Endothelial cell of umbilical vein (primary cell): ENCODE measurements at regions not wholly inside any gene's neighbourhood (a gene's known extent, or its start where the extent isn't known, plus 50 kb on each side); places are given as distances from the start of the nearest gene placed in this dataset.

ENCODE experiments used
- BruUV-seq: library from RNA; stranded (reverse); fragments of 400-500 nt; replicated peaks from 2 replicates; lab custom pipeline; 2021; lab: Mats Ljungman, UMichigan
- CTCF ChIA-PET: fragments of 300-600, 350-600 bp; sonication (Branson Sonifier 250); formaldehyde crosslinking; loops from one replicate; lab custom pipeline; 2021; ENCODE audit warnings: antibody characterized with exemption, inconsistent platforms; lab: Charles Lee
- POLR2A ChIA-PET: fragments of 300-600, 350-600 bp; sonication (Branson Sonifier 250); formaldehyde crosslinking; loops from one replicate; lab custom pipeline; 2021; ENCODE audit warnings: antibody characterized with exemption, inconsistent platforms; lab: Charles Lee
- DNase-seq: peaks from one replicate; pipeline ENCODE4 v3.0.0-alpha.2; 2011; ENCODE audit warnings: low read depth, low spot score
- FAIRE-seq: peaks from 2 replicates; lab custom pipeline; 2011; peaks lifted over from hg19 to GRCh38; lab: Jason Lieb, UNC
- H2AFZ ChIP-seq: 2 replicates; pipeline ENCODE4 v1.6.0; 2012; ENCODE audit warnings: low read depth, low read length, control low read depth, inconsistent platforms
- H3K27ac ChIP-seq: 2 replicates; pipeline ENCODE4 v1.5.1; 2011; ENCODE audit warnings: low read depth, mild to moderate bottlenecking, control low read depth, low read length, moderate library complexity; ENCODE audit not compliant: insufficient read depth
- H3K27me3 ChIP-seq, 2 experiments: 2 replicates each; pipeline versions ENCODE4 v1.6.0 to v1.6.1; 2011; ENCODE audit warnings: low read length in 2 of 2, mixed read lengths in 1 of 2; ENCODE audit not compliant: control insufficient read depth in 2 of 2, insufficient read depth in 2 of 2
- H3K36me3 ChIP-seq, 2 experiments: 2 replicates in 1 of 2; 3 replicates in 1 of 2; pipeline ENCODE4 v1.5.1; 2011; ENCODE audit warnings: low read length in 2 of 2, mild to moderate bottlenecking in 1 of 2, moderate library complexity in 1 of 2; ENCODE audit not compliant: control insufficient read depth in 2 of 2, insufficient read depth in 2 of 2; ENCODE audit errors: extremely low read depth in 1 of 2
- H3K4me1 ChIP-seq: 3 replicates; pipeline ENCODE4 v1.5.1; 2011; ENCODE audit warnings: mild to moderate bottlenecking, low read length; ENCODE audit not compliant: control insufficient read depth, insufficient read depth; ENCODE audit errors: extremely low read depth
- H3K4me2 ChIP-seq: 2 replicates; pipeline ENCODE4 v1.6.1; 2011; ENCODE audit warnings: low read length, control low read depth, mixed read lengths; ENCODE audit not compliant: insufficient read depth
- H3K4me3 ChIP-seq, 3 experiments: fragments of 200-600 bp in 1 of 3; sonication (generic), shearing (Covaris generic) in 1 of 3; replicated peaks in 1 of 3; 2 replicates each; pipeline ENCODE4 v1.5.1; 2011 to 2016; ENCODE audit warnings: control low read depth in 3 of 3, low read length in 3 of 3, mild to moderate bottlenecking in 2 of 3, inconsistent platforms in 1 of 3, low read depth in 1 of 3, moderate library complexity in 1 of 3; ENCODE audit not compliant: insufficient read depth in 1 of 3
- H3K79me2 ChIP-seq: 2 replicates; pipeline ENCODE4 v1.6.0; 2012; ENCODE audit warnings: low read length, inconsistent platforms; ENCODE audit not compliant: control insufficient read depth, insufficient read depth
- H3K9ac ChIP-seq: replicated peaks from 2 replicates; pipeline ENCODE3; 2011; ENCODE audit warnings: low read length, control low read depth; ENCODE audit not compliant: insufficient read depth; ENCODE audit errors: extremely low read depth
- H3K9me1 ChIP-seq: replicated peaks from 3 replicates; pipeline ENCODE4 v1.6.0; 2011; ENCODE audit warnings: mild to moderate bottlenecking, low read length; ENCODE audit not compliant: control insufficient read depth, insufficient read depth; ENCODE audit errors: extremely low read depth
- H3K9me3 ChIP-seq: replicated peaks from 2 replicates; pipeline ENCODE4 v1.5.1; 2012; ENCODE audit warnings: low read length, inconsistent platforms; ENCODE audit not compliant: control insufficient read depth, insufficient read depth
- H4K20me1 ChIP-seq: replicated peaks from 2 replicates; pipeline ENCODE3; 2011; ENCODE audit warnings: mild to moderate bottlenecking, low read length; ENCODE audit not compliant: control insufficient read depth, insufficient read depth; ENCODE audit errors: extremely low read depth
- EZH2 ChIP-seq: IDR thresholded peaks from 2 replicates; pipeline ENCODE4 v1.6.1; 2012; ENCODE audit warnings: borderline replicate concordance, low read depth, mild to moderate bottlenecking, moderate library complexity, low read length, inconsistent platforms; ENCODE audit not compliant: severe bottlenecking
- FOS ChIP-seq: IDR thresholded peaks from 2 replicates; pipeline ENCODE4 v1.6.1; 2011; ENCODE audit warnings: mild to moderate bottlenecking, low read length, moderate library complexity, borderline replicate concordance; ENCODE audit not compliant: insufficient read depth
- GATA2 ChIP-seq: IDR thresholded peaks from 2 replicates; pipeline ENCODE4 v1.7.0; 2011; ENCODE audit warnings: low read depth, mild to moderate bottlenecking, moderate library complexity, mixed read lengths, low read length; ENCODE audit not compliant: insufficient read length, insufficient read depth
- JUN ChIP-seq: IDR thresholded peaks from 2 replicates; pipeline ENCODE4 v1.6.1; 2011; ENCODE audit warnings: borderline replicate concordance, low read depth; ENCODE audit not compliant: insufficient read length, insufficient read depth
- POLR2A ChIP-seq: IDR thresholded peaks from 2 replicates; pipeline ENCODE4 v1.6.1; 2012; ENCODE audit warnings: low read depth, mild to moderate bottlenecking, control low read depth, low read length
- POLR2AphosphoS5 ChIP-seq: IDR thresholded peaks from 2 replicates; pipeline ENCODE4 v1.6.1; 2012; ENCODE audit warnings: low read depth, mild to moderate bottlenecking, control low read depth, low read length, moderate library complexity; ENCODE audit not compliant: insufficient read depth
- dilution Hi-C: fragments of 300-500 bp; cut with MboI; formaldehyde crosslinking; loops from one replicate; pipeline ENCODE4 v1.15.0; 2019; ENCODE audit warnings: low sequenced_read_pairs; ENCODE audit not compliant: extremely low pct_ligation_motif_present
- intact Hi-C: fragments of 100-400 bp; cut with micrococcal nuclease; formaldehyde crosslinking; loops from one replicate; pipeline ENCODE4 v1.10.0; 2022
- TF ChIP-seq, protein P1 (sequence below), 2 donors: IDR thresholded peaks; 1 replicate in 1 of 2; 2 replicates in 1 of 2; pipeline ENCODE4 v1.5.1; 2011; ENCODE audit warnings: low read length in 2 of 2, mild to moderate bottlenecking in 2 of 2, moderate library complexity in 2 of 2, control low read depth in 1 of 2, inconsistent platforms in 1 of 2, low read depth in 1 of 2; ENCODE audit not compliant: insufficient read depth in 1 of 2; ENCODE audit errors: extremely low read depth in 1 of 2
- TF ChIP-seq, protein P2 (sequence below): IDR thresholded peaks from 2 replicates; pipeline ENCODE4 v1.6.1; 2011; ENCODE audit not compliant: insufficient read depth, insufficient read length

DNA sequence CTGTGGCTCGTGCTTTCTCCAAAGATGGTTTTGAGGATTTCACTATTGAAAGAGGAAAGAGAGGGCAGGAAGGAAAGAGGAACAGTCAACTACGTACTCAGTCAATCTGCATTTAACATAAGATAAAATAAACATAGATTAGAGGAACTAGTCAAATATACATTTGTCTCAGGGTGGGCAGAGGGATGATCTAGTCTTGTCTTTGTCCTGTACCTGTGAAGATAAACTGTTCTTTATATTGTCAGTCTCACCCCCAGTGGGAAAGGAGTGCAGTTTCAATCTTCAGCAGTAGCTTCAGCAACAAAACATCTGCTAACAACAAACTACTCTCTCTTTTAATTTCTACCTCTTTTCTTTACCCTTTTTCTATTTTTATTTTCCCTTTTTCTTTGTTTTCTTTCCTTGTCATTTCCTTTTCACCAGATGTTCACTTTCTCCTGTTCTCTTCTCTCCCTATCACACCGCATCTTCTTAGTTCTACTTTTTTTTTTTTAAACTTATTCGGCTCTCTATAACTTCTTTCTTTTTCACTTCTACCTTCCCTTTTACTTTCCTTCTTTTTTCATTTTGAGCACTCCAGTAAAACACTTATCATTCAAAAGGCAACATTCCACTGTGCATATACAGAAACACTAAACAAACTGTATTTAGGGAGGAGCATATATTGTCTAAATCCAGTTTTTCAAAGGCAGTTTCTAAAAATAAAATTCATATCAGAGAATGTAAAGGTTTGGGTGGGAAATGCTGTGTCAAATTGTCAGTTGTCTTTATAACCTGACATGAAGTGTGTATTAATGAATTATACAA lies 51.4 kb upstream of the GUCY1A1 start:
- Histone ChIP-seq H3K4me1 (peaks cover 7% of the 10 kb centered on the region), H3K36me3 (no peaks in the 10 kb centered on the region), H3K27ac (no peak overlapping the region), H2AFZ (peak overlapping the region; percentile 9), H3K4me3 (no peak overlapping the region), H3K4me2 (peak overlapping the region; percentile 16), H3K9me1 (no peaks in the 10 kb centered on the region), H4K20me1 (no peaks in the 10 kb centered on the region), H3K9me3 (no peaks in the 10 kb centered on the region), H3K79me2 (no peaks in the 10 kb centered on the region), H3K9ac (no peak overlapping the region), H3K27me3 (no peaks in the 10 kb centered on the region)
- peak; percentile 21 for FAIRE-seq
- TSS peak; percentile 100 for BruUV-seq
- POLR2A ChIA-PET, result no interaction called here
- dilution Hi-C loops (no loop called here), intact Hi-C loops (no loop called here)
- CTCF ChIA-PET, result interaction anchor here (0.7 to 1.4 kb wide), 3 partner anchors 15 to 338 kb away, joined by 3 to 4 read pairs (median 3); no protein-coding TSS in a partner anchor
- TF ChIP-seq FOS (no peak), POLR2AphosphoS5 (no peak), GATA2 (no peak), EZH2 (no peak), POLR2A (no peak), JUN (no peak)
- TF ChIP-seq, protein P1, sequence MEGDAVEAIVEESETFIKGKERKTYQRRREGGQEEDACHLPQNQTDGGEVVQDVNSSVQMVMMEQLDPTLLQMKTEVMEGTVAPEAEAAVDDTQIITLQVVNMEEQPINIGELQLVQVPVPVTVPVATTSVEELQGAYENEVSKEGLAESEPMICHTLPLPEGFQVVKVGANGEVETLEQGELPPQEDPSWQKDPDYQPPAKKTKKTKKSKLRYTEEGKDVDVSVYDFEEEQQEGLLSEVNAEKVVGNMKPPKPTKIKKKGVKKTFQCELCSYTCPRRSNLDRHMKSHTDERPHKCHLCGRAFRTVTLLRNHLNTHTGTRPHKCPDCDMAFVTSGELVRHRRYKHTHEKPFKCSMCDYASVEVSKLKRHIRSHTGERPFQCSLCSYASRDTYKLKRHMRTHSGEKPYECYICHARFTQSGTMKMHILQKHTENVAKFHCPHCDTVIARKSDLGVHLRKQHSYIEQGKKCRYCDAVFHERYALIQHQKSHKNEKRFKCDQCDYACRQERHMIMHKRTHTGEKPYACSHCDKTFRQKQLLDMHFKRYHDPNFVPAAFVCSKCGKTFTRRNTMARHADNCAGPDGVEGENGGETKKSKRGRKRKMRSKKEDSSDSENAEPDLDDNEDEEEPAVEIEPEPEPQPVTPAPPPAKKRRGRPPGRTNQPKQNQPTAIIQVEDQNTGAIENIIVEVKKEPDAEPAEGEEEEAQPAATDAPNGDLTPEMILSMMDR (IDR thresholded peaks at IDR 0.05; ENCODE audit: extremely low read depth in 1 of 2, insufficient read depth in 1 of 2, low read depth in 1 of 2, low read length in 2 of 2), result no peak
- TF ChIP-seq, protein P2, sequence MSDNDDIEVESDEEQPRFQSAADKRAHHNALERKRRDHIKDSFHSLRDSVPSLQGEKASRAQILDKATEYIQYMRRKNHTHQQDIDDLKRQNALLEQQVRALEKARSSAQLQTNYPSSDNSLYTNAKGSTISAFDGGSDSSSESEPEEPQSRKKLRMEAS, result no peak
- peak; percentile 37 for DNase-seq
